ENCODE measurements at regions not wholly inside any gene's neighbourhood (a gene's known extent, or its start where the extent isn't known, plus 50 kb on each side); places are given as distances from the start of the nearest gene placed in this dataset.

DNA sequence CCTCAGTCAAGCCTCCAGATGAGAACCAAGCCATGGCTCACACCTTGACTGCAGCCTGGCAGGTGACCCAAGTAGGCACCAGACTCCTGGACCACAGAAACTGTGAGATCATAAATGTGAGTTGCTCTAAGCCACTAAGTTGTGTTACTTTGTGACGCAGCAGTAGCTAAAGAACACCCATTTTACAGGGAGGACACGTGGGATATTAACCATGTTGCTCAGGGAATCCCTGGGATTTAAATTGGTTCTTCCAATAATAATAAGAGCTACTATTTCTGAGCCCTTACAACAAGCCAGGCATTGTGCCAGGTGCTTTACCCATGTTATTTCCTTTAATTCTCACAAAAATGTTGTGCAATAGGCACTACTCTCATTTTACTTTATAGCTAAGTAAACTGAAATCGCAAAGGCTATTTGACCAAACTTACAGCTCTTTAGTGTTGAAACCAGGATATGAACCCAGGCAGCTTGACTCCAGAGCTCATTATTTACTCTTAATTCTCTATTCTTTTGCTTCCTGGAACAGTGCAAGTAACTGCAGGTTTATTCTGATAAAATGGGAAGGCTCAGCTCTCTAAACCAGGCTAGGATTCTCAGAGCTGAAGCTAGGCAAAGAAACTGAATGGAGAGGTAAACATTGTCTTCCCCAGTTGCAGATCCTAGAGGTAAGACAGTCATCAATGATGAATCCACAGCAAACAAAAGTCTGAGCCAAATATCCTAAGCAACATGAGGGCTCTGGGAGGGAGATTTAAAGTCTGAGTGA, 294.4 kb downstream of the KBTBD8 start:
- H3K18ac ChIP-seq (ENCODE audit: extremely low read depth, low read length) = no peak overlapping the region
- POLR2A ChIA-PET (ENCODE audit: partially characterized antibody) = no interaction called here
- FAIRE-seq = no peak

More for the DNA sequence above, 294.4 kb downstream of the KBTBD8 start:
- Histone ChIP-seq H4K5ac (ENCODE audit: insufficient read length, low read depth, low read length) (no peak overlapping the region), H3K4me1 (replicated peaks in 1 of 4; ENCODE audit: control insufficient read depth in 3 of 4, insufficient read depth in 4 of 4, low read length in 3 of 4) (no peaks in the 10 kb centered on the region; a peak in 1 of 7 replicates), H2BK120ac (replicated peaks; ENCODE audit: low read depth, low read length) (no peak overlapping the region), H3K36me3 (ENCODE audit: control insufficient read depth in 2 of 4, insufficient read depth in 4 of 4, low read length in 3 of 4) (no peaks in the 10 kb centered on the region), H3K4ac (replicated peaks; ENCODE audit: insufficient read length, low read depth, low read length) (no peak overlapping the region), H2BK15ac (ENCODE audit: low read length) (no peak overlapping the region), H2BK20ac (ENCODE audit: low read length) (no peak overlapping the region), H3K23ac (ENCODE audit: insufficient read length) (no peak overlapping the region), H3K56ac (replicated peaks; ENCODE audit: insufficient read length, low read depth, low read length) (no peak overlapping the region), H3K9me3 (ENCODE audit: insufficient read depth in 2 of 2, low read depth in 1 of 2, low read length in 1 of 2) (no peaks in the 10 kb centered on the region), H2AK5ac (ENCODE audit: low read depth, low read length) (no peak overlapping the region), H4K20me1 (replicated peaks in 1 of 2; ENCODE audit: control insufficient read depth in 1 of 2, insufficient read depth in 2 of 2, low read length in 2 of 2) (no peaks in the 10 kb centered on the region), H3K27me3 (replicated peaks in 1 of 4; ENCODE audit: control insufficient read depth in 3 of 4, extremely low read depth in 1 of 4, insufficient read depth in 3 of 4, low read length in 3 of 4) (no peaks in the 10 kb centered on the region), H3K27ac (ENCODE audit: low read depth, low read length) (no peak overlapping the region), H3K79me2 (ENCODE audit: control insufficient read depth in 1 of 2, insufficient read depth in 2 of 2, low read length in 2 of 2) (no peaks in the 10 kb centered on the region), H4K91ac (replicated peaks; ENCODE audit: insufficient read length, low read length) (no peak overlapping the region), H4K8ac (ENCODE audit: extremely low read depth, insufficient read depth, low read length) (no peak overlapping the region), H3K23me2 (ENCODE audit: low read depth, low read length) (no peaks in the 10 kb centered on the region), H3K4me2 (ENCODE audit: insufficient read depth in 1 of 2, low read depth in 2 of 2, low read length in 2 of 2) (no peak overlapping the region), H3K14ac (ENCODE audit: insufficient read length) (no peak overlapping the region), H3K4me3 (ENCODE audit: extremely low read depth in 1 of 4, insufficient read depth in 2 of 4, low read depth in 3 of 4, low read length in 4 of 4) (no peak overlapping the region), H2AFZ (ENCODE audit: low read length) (no peak overlapping the region), H2BK12ac (ENCODE audit: low read depth, low read length) (no peak overlapping the region), H3K9ac (replicated peaks in 1 of 4; ENCODE audit: extremely low read depth in 1 of 4, low read depth in 3 of 4, low read length in 3 of 4) (no peak overlapping the region), H2BK5ac (ENCODE audit: low read depth, low read length) (no peak overlapping the region), H3K79me1 (ENCODE audit: low read depth, low read length) (no peaks in the 10 kb centered on the region)
- DNase-seq (ENCODE audit: low read depth in 1 of 2, low spot score in 2 of 2) = no peak
- 91% methylated on average over 3 of the region's 3 CpGs; no CpG with 5 or more reads in 1 of the 2 experiments for WGBS, 2 experiments (ENCODE audit: extremely low coverage in 1 of 2, insufficient coverage in 1 of 2, insufficient read length in 1 of 2, insufficient replicate concordance in 2 of 2, low coverage in 1 of 2, low lambda C conversion rate in 2 of 2, missing lambda C conversion rate in 1 of 2)
- TF ChIP-seq HDAC2 (IDR thresholded peaks at IDR 0.05; ENCODE audit: borderline replicate concordance in 1 of 2, low read depth in 2 of 2, low read length in 2 of 2) (no peak), CTBP2 (IDR thresholded peaks at IDR 0.05; ENCODE audit: borderline replicate concordance, insufficient read depth, insufficient read length, low read length) (no peak)
- CTCF ChIA-PET (ENCODE audit: partially characterized antibody) = interaction anchor here (0.7 to 1.8 kb wide), 2 partner anchors 74 to 354 kb away, joined by 3 to 5 read pairs; no protein-coding TSS in a partner anchor

All from H1 (cell line).